ENCODE measurements at regions not wholly inside any gene's neighbourhood (a gene's known extent, or its start where the extent isn't known, plus 50 kb on each side); places are given as distances from the start of the nearest gene placed in this dataset.

DNA sequence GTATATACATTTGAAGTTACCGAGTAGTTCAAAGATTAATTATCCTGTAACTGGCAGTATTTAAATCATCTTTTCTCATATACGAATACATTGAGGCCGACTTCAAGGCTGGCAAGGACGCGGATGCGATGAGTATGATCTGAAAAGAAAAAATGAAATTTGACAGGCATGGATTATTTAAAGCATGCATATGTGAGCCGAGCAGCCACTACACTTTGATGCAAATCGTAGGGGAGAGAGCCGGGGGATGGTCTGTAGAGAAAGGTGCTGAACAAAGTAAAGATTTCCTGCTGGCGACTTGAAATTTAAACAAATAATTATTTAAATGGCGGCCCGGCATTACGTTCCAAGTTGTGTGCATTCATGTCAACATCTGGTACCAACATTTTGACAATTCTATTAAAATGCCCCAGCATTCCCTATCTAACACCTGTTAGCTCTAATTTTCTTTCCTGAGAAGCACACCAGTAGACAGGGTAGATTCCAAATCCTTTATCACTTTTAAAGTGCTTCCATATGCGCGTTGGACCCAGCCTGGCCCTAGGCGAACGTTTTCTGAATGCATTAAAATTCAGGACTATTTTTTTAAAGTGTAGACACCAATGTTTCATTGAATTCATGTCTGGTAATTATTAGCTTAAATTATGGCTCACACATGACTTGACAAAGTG is 188.7 kb downstream of the EMX2 start:
- TF ChIP-seq, protein P1, sequence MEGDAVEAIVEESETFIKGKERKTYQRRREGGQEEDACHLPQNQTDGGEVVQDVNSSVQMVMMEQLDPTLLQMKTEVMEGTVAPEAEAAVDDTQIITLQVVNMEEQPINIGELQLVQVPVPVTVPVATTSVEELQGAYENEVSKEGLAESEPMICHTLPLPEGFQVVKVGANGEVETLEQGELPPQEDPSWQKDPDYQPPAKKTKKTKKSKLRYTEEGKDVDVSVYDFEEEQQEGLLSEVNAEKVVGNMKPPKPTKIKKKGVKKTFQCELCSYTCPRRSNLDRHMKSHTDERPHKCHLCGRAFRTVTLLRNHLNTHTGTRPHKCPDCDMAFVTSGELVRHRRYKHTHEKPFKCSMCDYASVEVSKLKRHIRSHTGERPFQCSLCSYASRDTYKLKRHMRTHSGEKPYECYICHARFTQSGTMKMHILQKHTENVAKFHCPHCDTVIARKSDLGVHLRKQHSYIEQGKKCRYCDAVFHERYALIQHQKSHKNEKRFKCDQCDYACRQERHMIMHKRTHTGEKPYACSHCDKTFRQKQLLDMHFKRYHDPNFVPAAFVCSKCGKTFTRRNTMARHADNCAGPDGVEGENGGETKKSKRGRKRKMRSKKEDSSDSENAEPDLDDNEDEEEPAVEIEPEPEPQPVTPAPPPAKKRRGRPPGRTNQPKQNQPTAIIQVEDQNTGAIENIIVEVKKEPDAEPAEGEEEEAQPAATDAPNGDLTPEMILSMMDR (IDR thresholded peaks at IDR 0.05), result no peak

DNA sequence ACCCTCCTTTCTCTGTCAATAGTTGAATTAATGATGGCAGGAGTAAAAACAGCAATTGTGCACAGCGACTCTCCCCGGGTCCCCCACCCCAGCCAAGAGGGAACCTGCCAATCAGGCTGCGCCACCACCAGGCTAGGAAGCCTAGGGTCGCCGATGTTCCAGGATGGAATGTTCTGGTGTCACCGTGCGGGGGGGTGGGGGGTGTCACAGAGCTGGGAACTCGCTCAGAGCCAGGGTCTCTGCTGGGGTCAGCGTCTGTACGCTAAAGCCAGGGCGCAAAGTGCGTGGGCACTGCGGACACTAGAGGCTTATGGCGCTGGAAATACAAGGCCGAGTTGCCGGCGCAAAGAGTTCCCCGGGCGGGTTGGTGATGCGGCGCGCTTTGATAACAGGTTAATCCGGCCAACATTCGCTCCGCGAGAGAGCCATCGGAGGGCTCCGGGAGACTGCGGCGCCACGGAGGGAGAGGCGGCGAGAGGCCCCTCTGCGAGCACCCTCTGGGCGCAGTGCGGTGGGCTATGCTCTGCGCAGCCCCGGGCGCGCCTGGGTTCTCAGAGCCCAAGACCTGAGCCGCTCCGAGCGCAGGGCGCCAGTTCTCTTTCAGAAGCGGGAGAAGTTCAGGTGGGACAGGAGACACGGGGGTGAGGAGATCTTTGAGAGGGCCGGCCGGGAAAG is 192.3 kb downstream of the EMX2 start:
- TF ChIP-seq, protein P1 (IDR thresholded peaks at IDR 0.05), result no peak

DNA sequence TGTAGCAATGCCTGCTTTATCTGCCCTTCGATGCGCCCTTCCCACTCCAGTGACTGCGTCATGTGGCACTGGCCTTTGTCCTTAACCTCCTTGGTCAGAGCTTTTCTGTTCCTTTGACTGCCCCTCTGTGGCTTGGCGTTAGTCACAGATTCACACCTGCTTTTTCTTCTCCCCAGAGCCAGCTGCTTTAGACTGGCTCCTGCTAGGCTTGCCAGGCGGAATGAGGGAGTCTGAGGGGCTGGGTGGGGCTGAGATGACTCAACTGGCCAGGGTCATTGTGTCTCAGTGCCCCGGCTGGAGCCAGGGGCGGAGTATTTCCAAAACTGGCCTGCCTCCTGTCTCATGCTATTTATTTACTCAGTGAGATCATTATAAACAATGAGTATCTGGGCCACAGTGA is 194.1 kb downstream of the EMX2 start:
- TF ChIP-seq, protein P1 (IDR thresholded peaks at IDR 0.05), result no peak

DNA sequence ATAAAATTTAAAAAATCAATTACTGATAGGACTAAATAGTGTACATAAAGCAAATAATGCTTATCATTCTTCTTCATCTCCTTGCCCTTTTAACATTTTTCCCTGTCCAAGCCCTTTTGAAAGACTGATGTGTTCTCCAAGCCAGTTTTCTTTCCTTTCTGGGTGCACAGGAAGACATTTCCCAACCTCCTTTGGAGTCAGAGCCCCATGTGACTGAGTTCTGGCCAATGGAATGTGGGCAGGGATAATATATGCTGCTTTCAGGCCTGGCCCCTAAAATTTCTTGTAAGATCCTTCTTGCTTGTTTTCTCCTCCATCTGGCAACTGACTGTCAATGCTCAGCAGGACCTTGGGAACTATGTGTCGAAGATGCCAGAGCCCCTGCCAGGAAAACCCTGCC is 197.5 kb downstream of the EMX2 start:
- TF ChIP-seq, protein P1 (IDR thresholded peaks at IDR 0.05), result no peak

DNA sequence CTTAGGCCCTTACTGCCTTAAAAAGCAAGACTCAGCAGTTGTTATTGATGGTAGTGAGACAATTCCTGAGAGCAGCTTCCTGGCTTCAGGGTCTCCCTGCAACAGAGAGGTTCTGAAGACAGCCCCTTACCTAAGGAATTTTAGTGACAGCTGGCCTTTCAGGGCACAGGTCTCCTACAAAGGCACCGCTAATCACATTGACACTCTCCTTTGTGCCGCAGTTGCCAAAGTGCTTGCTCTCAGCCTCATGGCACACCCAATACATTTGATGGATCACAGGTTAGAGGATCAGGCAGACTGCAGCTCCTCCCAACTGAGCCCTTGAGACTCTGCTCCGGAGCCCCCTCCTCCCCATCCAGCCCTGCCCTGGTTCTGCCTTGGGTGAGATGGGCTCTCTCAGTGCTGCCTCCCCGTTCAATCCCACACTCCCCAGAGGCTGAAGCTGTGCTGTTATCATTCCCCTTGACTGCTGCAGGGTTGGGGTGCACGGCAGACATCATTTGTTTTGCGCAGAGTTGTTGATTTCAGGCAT is 198.2 kb downstream of the EMX2 start:
- TF ChIP-seq, protein P1 (IDR thresholded peaks at IDR 0.05), result no peak

DNA sequence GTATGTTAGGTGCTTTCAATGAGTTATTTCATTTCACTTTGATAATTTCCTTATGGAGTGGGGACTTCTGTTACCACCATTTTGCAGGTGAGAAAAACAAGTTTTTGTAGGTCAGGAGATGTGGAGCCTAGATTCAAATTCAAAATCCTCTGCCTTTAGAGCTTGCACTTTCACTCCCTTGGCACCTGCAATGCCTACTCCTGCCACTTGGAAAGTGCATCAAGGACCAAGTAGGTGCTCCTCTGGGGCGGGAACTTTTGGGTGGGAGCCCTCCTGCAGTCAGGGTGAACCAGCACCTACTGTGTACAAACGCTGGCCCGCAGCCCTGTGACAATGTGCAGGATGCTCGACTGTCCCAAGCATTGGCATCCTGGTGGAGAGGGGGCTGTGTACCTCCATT is 199.0 kb downstream of the EMX2 start:
- TF ChIP-seq, protein P1 (IDR thresholded peaks at IDR 0.05), result peak; percentile 19; the same call in 1 of the 2 replicates

DNA sequence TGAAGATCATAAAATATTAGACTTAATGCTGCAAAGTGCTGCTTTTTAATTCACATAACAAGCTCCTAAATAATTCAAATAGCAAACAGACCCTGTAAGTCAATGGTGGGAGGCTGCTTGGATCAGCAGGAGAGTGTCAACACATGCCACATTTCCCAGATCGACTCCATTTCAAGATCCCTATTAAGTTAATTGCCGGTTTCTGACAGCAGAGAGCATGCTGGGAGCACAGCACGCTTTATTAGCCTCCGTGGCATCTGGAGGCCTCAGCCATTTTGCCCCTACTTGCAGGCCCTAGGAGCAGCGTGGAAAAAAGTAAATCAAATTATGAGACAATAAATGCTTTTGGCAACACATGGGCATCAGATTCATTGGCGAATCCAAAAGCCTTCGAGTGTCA is 201.0 kb downstream of the EMX2 start:
- TF ChIP-seq, protein P1 (IDR thresholded peaks at IDR 0.05), result no peak
